ENCODE measurements at regions not wholly inside any gene's neighbourhood (a gene's known extent, or its start where the extent isn't known, plus 50 kb on each side); places are given as distances from the start of the nearest gene placed in this dataset.

DNA sequence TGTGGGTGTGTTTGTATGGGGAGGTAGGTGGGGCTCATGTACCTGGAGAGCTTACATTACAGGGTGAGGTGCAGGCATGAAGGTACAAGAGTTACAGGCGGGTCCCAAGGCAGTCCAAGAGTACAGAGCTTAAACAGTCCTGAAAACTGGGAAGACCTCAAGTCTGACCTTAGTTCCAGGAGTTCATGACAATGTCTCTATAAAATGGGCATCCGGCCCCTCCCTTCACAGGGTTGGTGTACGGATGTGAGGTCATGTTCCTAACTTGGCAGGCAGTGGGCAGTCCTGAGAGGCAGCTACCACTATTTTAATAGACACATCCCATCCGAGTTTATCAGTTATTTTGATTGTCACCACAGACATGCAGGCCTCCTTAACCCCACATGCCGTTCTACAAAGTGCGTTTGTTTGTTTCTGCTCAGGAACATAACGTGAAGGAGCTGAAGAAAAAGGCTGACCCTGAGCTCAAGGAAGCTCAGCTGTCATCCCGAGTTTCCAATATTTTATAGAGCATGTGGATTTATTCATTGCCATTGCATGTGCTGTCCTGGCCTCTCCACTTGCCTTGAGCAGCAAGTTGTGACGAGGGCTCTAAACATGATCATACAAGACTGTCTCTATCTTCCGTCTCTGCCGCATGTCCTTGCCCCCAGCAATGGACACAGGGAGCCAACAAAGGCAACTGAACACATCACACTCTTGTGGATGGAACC, 647.5 kb upstream of the IGFBP3 start:
- Histone ChIP-seq H3K4me1 (ENCODE audit: insufficient read depth) (no peaks in the 10 kb centered on the region), H4K20me1 (replicated peaks; ENCODE audit: insufficient read depth) (no peaks in the 10 kb centered on the region), H3K4me3 (no peak overlapping the region), H2AFZ (no peak overlapping the region), H3K27ac (ENCODE audit: low read depth) (no peak overlapping the region), H3K9me2 (ENCODE audit: insufficient read depth) (no peaks in the 10 kb centered on the region), H3F3A (replicated peaks; ENCODE audit: low read depth) (no peaks in the 10 kb centered on the region), H3K36me3 (ENCODE audit: insufficient read depth) (no peaks in the 10 kb centered on the region), H3K4me2 (no peak overlapping the region), H3K79me2 (replicated peaks; ENCODE audit: insufficient read depth) (no peaks in the 10 kb centered on the region), H3K27me3 (ENCODE audit: insufficient read depth) (no peaks in the 10 kb centered on the region)
- Mint-ChIP-seq H3K9me3 (peaks cover 2% of the 10 kb centered on the region; the same call in 1 of the 3 replicates), H3K36me3 (ENCODE audit: low read depth) (no peaks in the 10 kb centered on the region), H3K27ac (no peak overlapping the region), H3K4me3 (no peak overlapping the region), H3K27me3 (ENCODE audit: insufficient read depth, low read depth, poor library complexity) (peaks cover 3% of the 10 kb centered on the region), H3K4me1 (no peaks in the 10 kb centered on the region)
- TF ChIP-seq JUNB (IDR thresholded peaks at IDR 0.05; ENCODE audit: unreplicated experiment), result no peak
- no peak for TF ChIP-seq NANOG (IDR thresholded peaks at IDR 0.05; ENCODE audit: borderline replicate concordance)
- TF ChIP-seq POLR2AphosphoS5 (IDR thresholded peaks at IDR 0.05; ENCODE audit: low read depth), result no peak
- TF ChIP-seq, protein P1, sequence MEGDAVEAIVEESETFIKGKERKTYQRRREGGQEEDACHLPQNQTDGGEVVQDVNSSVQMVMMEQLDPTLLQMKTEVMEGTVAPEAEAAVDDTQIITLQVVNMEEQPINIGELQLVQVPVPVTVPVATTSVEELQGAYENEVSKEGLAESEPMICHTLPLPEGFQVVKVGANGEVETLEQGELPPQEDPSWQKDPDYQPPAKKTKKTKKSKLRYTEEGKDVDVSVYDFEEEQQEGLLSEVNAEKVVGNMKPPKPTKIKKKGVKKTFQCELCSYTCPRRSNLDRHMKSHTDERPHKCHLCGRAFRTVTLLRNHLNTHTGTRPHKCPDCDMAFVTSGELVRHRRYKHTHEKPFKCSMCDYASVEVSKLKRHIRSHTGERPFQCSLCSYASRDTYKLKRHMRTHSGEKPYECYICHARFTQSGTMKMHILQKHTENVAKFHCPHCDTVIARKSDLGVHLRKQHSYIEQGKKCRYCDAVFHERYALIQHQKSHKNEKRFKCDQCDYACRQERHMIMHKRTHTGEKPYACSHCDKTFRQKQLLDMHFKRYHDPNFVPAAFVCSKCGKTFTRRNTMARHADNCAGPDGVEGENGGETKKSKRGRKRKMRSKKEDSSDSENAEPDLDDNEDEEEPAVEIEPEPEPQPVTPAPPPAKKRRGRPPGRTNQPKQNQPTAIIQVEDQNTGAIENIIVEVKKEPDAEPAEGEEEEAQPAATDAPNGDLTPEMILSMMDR (conservative IDR thresholded peaks at IDR 0.05; ENCODE audit: low read depth in 2 of 2), result no peak
- TF ChIP-seq, protein P2, sequence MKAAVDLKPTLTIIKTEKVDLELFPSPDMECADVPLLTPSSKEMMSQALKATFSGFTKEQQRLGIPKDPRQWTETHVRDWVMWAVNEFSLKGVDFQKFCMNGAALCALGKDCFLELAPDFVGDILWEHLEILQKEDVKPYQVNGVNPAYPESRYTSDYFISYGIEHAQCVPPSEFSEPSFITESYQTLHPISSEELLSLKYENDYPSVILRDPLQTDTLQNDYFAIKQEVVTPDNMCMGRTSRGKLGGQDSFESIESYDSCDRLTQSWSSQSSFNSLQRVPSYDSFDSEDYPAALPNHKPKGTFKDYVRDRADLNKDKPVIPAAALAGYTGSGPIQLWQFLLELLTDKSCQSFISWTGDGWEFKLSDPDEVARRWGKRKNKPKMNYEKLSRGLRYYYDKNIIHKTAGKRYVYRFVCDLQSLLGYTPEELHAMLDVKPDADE (IDR thresholded peaks at IDR 0.05), result no peak
- TF ChIP-seq, protein P3, sequence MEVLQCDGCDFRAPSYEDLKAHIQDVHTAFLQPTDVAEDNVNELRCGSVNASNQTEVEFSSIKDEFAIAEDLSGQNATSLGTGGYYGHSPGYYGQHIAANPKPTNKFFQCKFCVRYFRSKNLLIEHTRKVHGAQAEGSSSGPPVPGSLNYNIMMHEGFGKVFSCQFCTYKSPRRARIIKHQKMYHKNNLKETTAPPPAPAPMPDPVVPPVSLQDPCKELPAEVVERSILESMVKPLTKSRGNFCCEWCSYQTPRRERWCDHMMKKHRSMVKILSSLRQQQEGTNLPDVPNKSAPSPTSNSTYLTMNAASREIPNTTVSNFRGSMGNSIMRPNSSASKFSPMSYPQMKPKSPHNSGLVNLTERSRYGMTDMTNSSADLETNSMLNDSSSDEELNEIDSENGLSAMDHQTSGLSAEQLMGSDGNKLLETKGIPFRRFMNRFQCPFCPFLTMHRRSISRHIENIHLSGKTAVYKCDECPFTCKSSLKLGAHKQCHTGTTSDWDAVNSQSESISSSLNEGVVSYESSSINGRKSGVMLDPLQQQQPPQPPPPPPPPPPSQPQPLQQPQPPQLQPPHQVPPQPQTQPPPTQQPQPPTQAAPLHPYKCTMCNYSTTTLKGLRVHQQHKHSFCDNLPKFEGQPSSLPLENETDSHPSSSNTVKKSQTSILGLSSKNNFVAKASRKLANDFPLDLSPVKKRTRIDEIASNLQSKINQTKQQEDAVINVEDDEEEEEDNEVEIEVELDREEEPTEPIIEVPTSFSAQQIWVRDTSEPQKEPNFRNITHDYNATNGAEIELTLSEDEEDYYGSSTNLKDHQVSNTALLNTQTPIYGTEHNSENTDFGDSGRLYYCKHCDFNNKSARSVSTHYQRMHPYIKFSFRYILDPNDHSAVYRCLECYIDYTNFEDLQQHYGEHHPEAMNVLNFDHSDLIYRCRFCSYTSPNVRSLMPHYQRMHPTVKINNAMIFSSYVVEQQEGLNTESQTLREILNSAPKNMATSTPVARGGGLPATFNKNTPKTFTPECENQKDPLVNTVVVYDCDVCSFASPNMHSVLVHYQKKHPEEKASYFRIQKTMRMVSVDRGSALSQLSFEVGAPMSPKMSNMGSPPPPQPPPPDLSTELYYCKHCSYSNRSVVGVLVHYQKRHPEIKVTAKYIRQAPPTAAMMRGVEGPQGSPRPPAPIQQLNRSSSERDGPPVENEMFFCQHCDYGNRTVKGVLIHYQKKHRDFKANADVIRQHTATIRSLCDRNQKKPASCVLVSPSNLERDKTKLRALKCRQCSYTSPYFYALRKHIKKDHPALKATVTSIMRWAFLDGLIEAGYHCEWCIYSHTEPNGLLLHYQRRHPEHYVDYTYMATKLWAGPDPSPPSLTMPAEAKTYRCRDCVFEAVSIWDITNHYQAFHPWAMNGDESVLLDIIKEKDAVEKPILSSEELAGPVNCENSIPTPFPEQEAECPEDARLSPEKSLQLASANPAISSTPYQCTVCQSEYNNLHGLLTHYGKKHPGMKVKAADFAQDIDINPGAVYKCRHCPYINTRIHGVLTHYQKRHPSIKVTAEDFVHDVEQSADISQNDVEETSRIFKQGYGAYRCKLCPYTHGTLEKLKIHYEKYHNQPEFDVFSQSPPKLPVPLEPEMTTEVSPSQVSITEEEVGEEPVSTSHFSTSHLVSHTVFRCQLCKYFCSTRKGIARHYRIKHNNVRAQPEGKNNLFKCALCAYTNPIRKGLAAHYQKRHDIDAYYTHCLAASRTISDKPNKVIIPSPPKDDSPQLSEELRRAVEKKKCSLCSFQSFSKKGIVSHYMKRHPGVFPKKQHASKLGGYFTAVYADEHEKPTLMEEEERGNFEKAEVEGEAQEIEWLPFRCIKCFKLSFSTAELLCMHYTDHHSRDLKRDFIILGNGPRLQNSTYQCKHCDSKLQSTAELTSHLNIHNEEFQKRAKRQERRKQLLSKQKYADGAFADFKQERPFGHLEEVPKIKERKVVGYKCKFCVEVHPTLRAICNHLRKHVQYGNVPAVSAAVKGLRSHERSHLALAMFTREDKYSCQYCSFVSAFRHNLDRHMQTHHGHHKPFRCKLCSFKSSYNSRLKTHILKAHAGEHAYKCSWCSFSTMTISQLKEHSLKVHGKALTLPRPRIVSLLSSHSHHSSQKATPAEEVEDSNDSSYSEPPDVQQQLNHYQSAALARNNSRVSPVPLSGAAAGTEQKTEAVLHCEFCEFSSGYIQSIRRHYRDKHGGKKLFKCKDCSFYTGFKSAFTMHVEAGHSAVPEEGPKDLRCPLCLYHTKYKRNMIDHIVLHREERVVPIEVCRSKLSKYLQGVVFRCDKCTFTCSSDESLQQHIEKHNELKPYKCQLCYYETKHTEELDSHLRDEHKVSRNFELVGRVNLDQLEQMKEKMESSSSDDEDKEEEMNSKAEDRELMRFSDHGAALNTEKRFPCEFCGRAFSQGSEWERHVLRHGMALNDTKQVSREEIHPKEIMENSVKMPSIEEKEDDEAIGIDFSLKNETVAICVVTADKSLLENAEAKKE (CRISPR knock-in tag; IDR thresholded peaks at IDR 0.05), result no peak
- TF ChIP-seq ZNF331 (CRISPR knock-in tag; IDR thresholded peaks at IDR 0.05; ENCODE audit: low read depth), result no peak
- TF ChIP-seq EZH2 (IDR thresholded peaks at IDR 0.05; ENCODE audit: low read depth, unreplicated experiment), result no peak
- TF ChIP-seq STAT1 (IDR thresholded peaks at IDR 0.05; ENCODE audit: unreplicated experiment), result no peak
- no peak for TF ChIP-seq ZNF114 (CRISPR knock-in tag; IDR thresholded peaks at IDR 0.05)
- TF ChIP-seq EZH2phosphoT487 (IDR thresholded peaks at IDR 0.05; ENCODE audit: unreplicated experiment), result no peak
- TF ChIP-seq, protein P4, sequence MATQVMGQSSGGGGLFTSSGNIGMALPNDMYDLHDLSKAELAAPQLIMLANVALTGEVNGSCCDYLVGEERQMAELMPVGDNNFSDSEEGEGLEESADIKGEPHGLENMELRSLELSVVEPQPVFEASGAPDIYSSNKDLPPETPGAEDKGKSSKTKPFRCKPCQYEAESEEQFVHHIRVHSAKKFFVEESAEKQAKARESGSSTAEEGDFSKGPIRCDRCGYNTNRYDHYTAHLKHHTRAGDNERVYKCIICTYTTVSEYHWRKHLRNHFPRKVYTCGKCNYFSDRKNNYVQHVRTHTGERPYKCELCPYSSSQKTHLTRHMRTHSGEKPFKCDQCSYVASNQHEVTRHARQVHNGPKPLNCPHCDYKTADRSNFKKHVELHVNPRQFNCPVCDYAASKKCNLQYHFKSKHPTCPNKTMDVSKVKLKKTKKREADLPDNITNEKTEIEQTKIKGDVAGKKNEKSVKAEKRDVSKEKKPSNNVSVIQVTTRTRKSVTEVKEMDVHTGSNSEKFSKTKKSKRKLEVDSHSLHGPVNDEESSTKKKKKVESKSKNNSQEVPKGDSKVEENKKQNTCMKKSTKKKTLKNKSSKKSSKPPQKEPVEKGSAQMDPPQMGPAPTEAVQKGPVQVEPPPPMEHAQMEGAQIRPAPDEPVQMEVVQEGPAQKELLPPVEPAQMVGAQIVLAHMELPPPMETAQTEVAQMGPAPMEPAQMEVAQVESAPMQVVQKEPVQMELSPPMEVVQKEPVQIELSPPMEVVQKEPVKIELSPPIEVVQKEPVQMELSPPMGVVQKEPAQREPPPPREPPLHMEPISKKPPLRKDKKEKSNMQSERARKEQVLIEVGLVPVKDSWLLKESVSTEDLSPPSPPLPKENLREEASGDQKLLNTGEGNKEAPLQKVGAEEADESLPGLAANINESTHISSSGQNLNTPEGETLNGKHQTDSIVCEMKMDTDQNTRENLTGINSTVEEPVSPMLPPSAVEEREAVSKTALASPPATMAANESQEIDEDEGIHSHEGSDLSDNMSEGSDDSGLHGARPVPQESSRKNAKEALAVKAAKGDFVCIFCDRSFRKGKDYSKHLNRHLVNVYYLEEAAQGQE (IDR thresholded peaks at IDR 0.05; ENCODE audit: unreplicated experiment), result no peak
- TF ChIP-seq CREB1 (CRISPR knock-in tag; IDR thresholded peaks at IDR 0.05; ENCODE audit: low read depth), result no peak
- DNase-seq (ENCODE audit: low spot score), result no peak
- no peak for ATAC-seq
